MCF 10A (cell line): ENCODE measurements at regions not wholly inside any gene's neighbourhood (a gene's known extent, or its start where the extent isn't known, plus 50 kb on each side); places are given as distances from the start of the nearest gene placed in this dataset.

Experiments
- BruUV-seq: library from RNA; stranded (reverse); fragments of 400-500 nt; replicated peaks from 2 replicates; lab custom pipeline; 2021; lab: Mats Ljungman, UMichigan
- CTCF ChIA-PET: fragments of 300-600 bp; sonication (Branson Sonifier 250); formaldehyde crosslinking; extraction: SDS; loops from one replicate; lab custom pipeline; 2021; ENCODE audit warnings: antibody characterized with exemption, inconsistent platforms; lab: Yijun Ruan, JAX
- POLR2A ChIA-PET: fragments of 300-600, 350-650 bp; sonication (Branson Sonifier 250); formaldehyde crosslinking; extraction: SDS; loops from one replicate; lab custom pipeline; 2020; ENCODE audit warnings: antibody characterized with exemption, inconsistent platforms; lab: Yijun Ruan, JAX
- DNase-seq: peaks from one replicate; pipeline ENCODE4 v3.0.0-alpha.2; 2018; ENCODE audit not compliant: unreplicated experiment
- H3K27ac Mint-ChIP-seq: one replicate; pipeline ENCODE4 v1.8.0; 2022; ENCODE audit warnings: mild to moderate bottlenecking, low read depth, mixed read lengths; ENCODE audit not compliant: unreplicated experiment
- H3K27me3 Mint-ChIP-seq: one replicate; pipeline ENCODE4 v1.8.0; 2022; ENCODE audit warnings: mixed read lengths; ENCODE audit not compliant: insufficient read depth, unreplicated experiment
- H3K36me3 Mint-ChIP-seq: one replicate; pipeline ENCODE4 v1.8.0; 2022; ENCODE audit warnings: mild to moderate bottlenecking, moderate library complexity, mixed read lengths; ENCODE audit not compliant: insufficient read depth, unreplicated experiment
- H3K4me1 Mint-ChIP-seq: one replicate; pipeline ENCODE4 v1.8.0; 2022; ENCODE audit warnings: mixed read lengths; ENCODE audit not compliant: insufficient read depth, unreplicated experiment
- H3K4me3 Mint-ChIP-seq: one replicate; pipeline ENCODE4 v1.8.0; 2022; ENCODE audit warnings: mild to moderate bottlenecking, moderate library complexity, mixed read lengths; ENCODE audit not compliant: unreplicated experiment
- H3K9me3 Mint-ChIP-seq: one replicate; pipeline ENCODE4 v1.8.0; 2022; ENCODE audit warnings: mixed read lengths; ENCODE audit not compliant: unreplicated experiment
- CTCF ChIP-seq: fragments of 200-600 bp; IDR thresholded peaks from one replicate; pipeline ENCODE4 v1.8.0; 2022; ENCODE audit warnings: antibody characterized with exemption, mild to moderate bottlenecking; ENCODE audit not compliant: unreplicated experiment
- intact Hi-C: fragments of 100-400 bp; cut with micrococcal nuclease; formaldehyde crosslinking; loops from 2 replicates; pipeline ENCODE4 v1.14.1; 2022

- no TSS peak for BruUV-seq
Observed at GRCh38 chr2:63710732-63711131, 122.0 kb downstream of the MDH1 start.

GRCh38 chr2:63712748-63713147 lies 124.0 kb downstream of the MDH1 start:
- ChIA-PET POLR2A (interaction anchor here (0.6 to 3.1 kb wide), 2 partner anchors 130 to 1290 kb away, joined by 3 to 17 read pairs; partner anchors contain the start of gene UGP2), CTCF (interaction anchor here (0.5 to 1.1 kb wide), 2 partner anchors 13 to 81 kb away, joined by 3 read pairs; no protein-coding TSS in a partner anchor)
- no peak overlapping the region for H3K27ac Mint-ChIP-seq
- intact Hi-C loops = no loop called here
- no peaks in the 10 kb centered on the region for H3K4me1 Mint-ChIP-seq
- no peak for DNase-seq
- H3K4me3 Mint-ChIP-seq = no peak overlapping the region
- BruUV-seq = no TSS peak
- H3K36me3 Mint-ChIP-seq = no peaks in the 10 kb centered on the region
- H3K9me3 Mint-ChIP-seq = no peaks in the 10 kb centered on the region
- no peak for TF ChIP-seq CTCF
- no peaks in the 10 kb centered on the region for H3K27me3 Mint-ChIP-seq

More at GRCh38 chr2:63710732-63711131, 122.0 kb downstream of the MDH1 start:
- H3K36me3 Mint-ChIP-seq = no peaks in the 10 kb centered on the region
- H3K9me3 Mint-ChIP-seq = no peaks in the 10 kb centered on the region
- no peaks in the 10 kb centered on the region for H3K27me3 Mint-ChIP-seq
- POLR2A ChIA-PET = interaction anchor here (3.1 kb wide), 1 partner anchor 132 kb away, joined by 17 read pairs; the partner anchor contains the start of gene UGP2
- TF ChIP-seq CTCF = no peak
- H3K4me1 Mint-ChIP-seq = no peaks in the 10 kb centered on the region
- DNase-seq = no peak
- H3K27ac Mint-ChIP-seq = no peak overlapping the region
- intact Hi-C loops = no loop called here
- no peak overlapping the region for H3K4me3 Mint-ChIP-seq
- CTCF ChIA-PET = interaction anchor here (0.6 to 1.0 kb wide), 6 partner anchors 10 to 661 kb away, joined by 3 to 6 read pairs (median 4); no protein-coding TSS in a partner anchor

- intact Hi-C loops = no loop called here
- no peak for TF ChIP-seq CTCF
- CTCF ChIA-PET = interaction anchor here (0.6 kb wide), 2 partner anchors 19 to 228 kb away, joined by 3 to 5 read pairs; no protein-coding TSS in a partner anchor
- POLR2A ChIA-PET = interaction anchor here (1.0 to 1.8 kb wide), 3 partner anchors 11 to 19 kb away, joined by 3 to 10 read pairs (median 5); no protein-coding TSS in a partner anchor
- H3K27ac Mint-ChIP-seq = no peak overlapping the region
- no peaks in the 10 kb centered on the region for H3K27me3 Mint-ChIP-seq
- H3K36me3 Mint-ChIP-seq = no peaks in the 10 kb centered on the region
- DNase-seq = no peak
- no TSS peak for BruUV-seq
- H3K4me1 Mint-ChIP-seq = no peaks in the 10 kb centered on the region
- no peaks in the 10 kb centered on the region for H3K9me3 Mint-ChIP-seq
- no peak overlapping the region for H3K4me3 Mint-ChIP-seq
Observed at GRCh38 chr2:63716146-63716545, 125.5 kb upstream of the UGP2 start.

GRCh38 chr2:63719052-63719451 lies 122.6 kb upstream of the UGP2 start:
- H3K9me3 Mint-ChIP-seq = no peaks in the 10 kb centered on the region
- intact Hi-C loops = no loop called here
- TF ChIP-seq CTCF = no peak
- BruUV-seq = no TSS peak
- DNase-seq = no peak
- ChIA-PET POLR2A (no interaction called here), CTCF (no interaction called here)
- no peaks in the 10 kb centered on the region for H3K27me3 Mint-ChIP-seq
- H3K36me3 Mint-ChIP-seq = no peaks in the 10 kb centered on the region
- no peak overlapping the region for H3K27ac Mint-ChIP-seq
- H3K4me3 Mint-ChIP-seq = no peak overlapping the region
- peaks cover 6% of the 10 kb centered on the region for H3K4me1 Mint-ChIP-seq
